ENCODE measurements at regions not wholly inside any gene's neighbourhood (a gene's known extent, or its start where the extent isn't known, plus 50 kb on each side); places are given as distances from the start of the nearest gene placed in this dataset.

DNA sequence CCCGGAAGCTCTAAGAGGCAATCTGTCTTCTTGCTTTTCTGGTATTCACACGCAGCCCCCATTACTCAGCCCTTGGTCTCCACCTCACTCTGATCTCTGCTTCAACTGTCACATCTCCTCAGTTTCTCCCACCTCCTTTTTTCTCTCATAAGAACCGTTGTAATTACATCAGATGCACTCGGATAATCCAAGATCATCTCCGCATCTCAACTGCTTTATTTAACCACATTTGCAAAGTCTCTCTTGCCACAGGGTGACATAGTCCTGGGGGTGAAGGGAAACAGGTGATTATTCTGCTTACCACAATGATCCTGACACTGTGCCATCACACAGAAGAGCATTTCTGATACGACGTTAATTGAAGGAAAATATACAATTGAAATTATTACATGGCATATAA is 79.9 kb downstream of the HACD1 start:
- TF ChIP-seq, protein P1, sequence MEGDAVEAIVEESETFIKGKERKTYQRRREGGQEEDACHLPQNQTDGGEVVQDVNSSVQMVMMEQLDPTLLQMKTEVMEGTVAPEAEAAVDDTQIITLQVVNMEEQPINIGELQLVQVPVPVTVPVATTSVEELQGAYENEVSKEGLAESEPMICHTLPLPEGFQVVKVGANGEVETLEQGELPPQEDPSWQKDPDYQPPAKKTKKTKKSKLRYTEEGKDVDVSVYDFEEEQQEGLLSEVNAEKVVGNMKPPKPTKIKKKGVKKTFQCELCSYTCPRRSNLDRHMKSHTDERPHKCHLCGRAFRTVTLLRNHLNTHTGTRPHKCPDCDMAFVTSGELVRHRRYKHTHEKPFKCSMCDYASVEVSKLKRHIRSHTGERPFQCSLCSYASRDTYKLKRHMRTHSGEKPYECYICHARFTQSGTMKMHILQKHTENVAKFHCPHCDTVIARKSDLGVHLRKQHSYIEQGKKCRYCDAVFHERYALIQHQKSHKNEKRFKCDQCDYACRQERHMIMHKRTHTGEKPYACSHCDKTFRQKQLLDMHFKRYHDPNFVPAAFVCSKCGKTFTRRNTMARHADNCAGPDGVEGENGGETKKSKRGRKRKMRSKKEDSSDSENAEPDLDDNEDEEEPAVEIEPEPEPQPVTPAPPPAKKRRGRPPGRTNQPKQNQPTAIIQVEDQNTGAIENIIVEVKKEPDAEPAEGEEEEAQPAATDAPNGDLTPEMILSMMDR (IDR thresholded peaks at IDR 0.05), result no peak
- TF ChIP-seq POLR2A (IDR thresholded peaks at IDR 0.05) (no peak), POLR2AphosphoS5 (IDR thresholded peaks at IDR 0.05) (no peak)
